HepG2 (cell line): ENCODE measurements at regions not wholly inside any gene's neighbourhood (a gene's known extent, or its start where the extent isn't known, plus 50 kb on each side); places are given as distances from the start of the nearest gene placed in this dataset.

Experiments
- FOXJ3 ChIP-seq: sonication (generic); formaldehyde crosslinking; IDR thresholded peaks from 2 replicates; pipeline ENCODE4 v1.4.0; 2020; ENCODE audit warnings: missing genetic modification reagents, mild to moderate bottlenecking, borderline replicate concordance
- FOXK2 ChIP-seq: fragments of 450-650 bp; IDR thresholded peaks from 2 replicates; pipeline ENCODE4 v1.6.1; 2016
- GLI4 ChIP-seq: sonication (generic); formaldehyde crosslinking; IDR thresholded peaks from 2 replicates; pipeline ENCODE4 v1.5.1; 2020; ENCODE audit warnings: missing genetic modification reagents, mild to moderate bottlenecking, moderate library complexity, borderline replicate concordance
- NFIC ChIP-seq: IDR thresholded peaks from 2 replicates; pipeline ENCODE4 v1.6.1; 2012; ENCODE audit warnings: mild to moderate bottlenecking, low read length, inconsistent platforms
- PATZ1 ChIP-seq: sonication (generic); formaldehyde crosslinking; IDR thresholded peaks from 2 replicates; pipeline ENCODE4 v1.4.0; 2020; ENCODE audit warnings: missing genetic modification reagents
- POLR2A ChIP-seq, 2 experiments: IDR thresholded peaks; 2 replicates each; pipeline ENCODE4 v1.6.1; 2011; ENCODE audit warnings: low read depth in 2 of 2, low read length in 2 of 2, mild to moderate bottlenecking in 1 of 2, moderate library complexity in 1 of 2; ENCODE audit not compliant: insufficient read depth in 1 of 2
- POLR2AphosphoS5 ChIP-seq: IDR thresholded peaks from 2 replicates; pipeline ENCODE4 v1.6.1; 2012; ENCODE audit warnings: low read depth, low read length
- PRMT3 ChIP-seq: sonication (generic); formaldehyde crosslinking; IDR thresholded peaks from 2 replicates; pipeline ENCODE4 v1.8.1; 2022; ENCODE audit warnings: low read depth, mild to moderate bottlenecking, moderate library complexity, missing genetic modification reagents, borderline replicate concordance
- REST ChIP-seq, 2 experiments: IDR thresholded peaks; 2 replicates each; pipeline ENCODE4 v1.6.1; 2011 to 2012; ENCODE audit warnings: low read length in 2 of 2, borderline replicate concordance in 1 of 2, low read depth in 1 of 2, mild to moderate bottlenecking in 1 of 2, moderate library complexity in 1 of 2
- SMAD3 ChIP-seq: sonication (generic); formaldehyde crosslinking; IDR thresholded peaks from 2 replicates; pipeline ENCODE4 v1.4.0; 2020; ENCODE audit warnings: missing genetic modification reagents
- TBL1XR1 ChIP-seq: fragments of 150-350 bp; IDR thresholded peaks from 2 replicates; pipeline ENCODE4 v1.6.1; 2014; ENCODE audit warnings: borderline replicate concordance, low read length; ENCODE audit not compliant: partially characterized antibody
- USF2 ChIP-seq, 2 experiments: sonication (generic) in 1 of 2; formaldehyde crosslinking in 1 of 2; IDR thresholded peaks; 2 replicates each; pipeline versions ENCODE4 v1.5.1 to v1.6.1; 2011 to 2020; ENCODE audit warnings: borderline replicate concordance in 1 of 2, low read depth in 1 of 2, low read length in 1 of 2, mild to moderate bottlenecking in 1 of 2, missing genetic modification reagents in 1 of 2, moderate library complexity in 1 of 2
- ZNF768 ChIP-seq: sonication (generic); formaldehyde crosslinking; IDR thresholded peaks from 2 replicates; pipeline ENCODE4 v1.4.0; 2020; ENCODE audit warnings: missing genetic modification reagents

- no peak for TF ChIP-seq PATZ1 (CRISPR knock-in tag)
- no peak for TF ChIP-seq FOXK2
- no peak for TF ChIP-seq TBL1XR1
- no peak for TF ChIP-seq ZNF768 (CRISPR knock-in tag)
- TF ChIP-seq REST (IDR thresholded peaks at IDR 0.05; ENCODE audit: borderline replicate concordance in 1 of 2, low read depth in 1 of 2, low read length in 2 of 2) = no peak
- no peak for TF ChIP-seq NFIC
- no peak for TF ChIP-seq GLI4 (CRISPR knock-in tag)
- no peak for TF ChIP-seq POLR2AphosphoS5
- no peak for TF ChIP-seq SMAD3
- no peak for TF ChIP-seq POLR2A (IDR thresholded peaks at IDR 0.05; ENCODE audit: insufficient read depth in 1 of 2, low read depth in 2 of 2, low read length in 2 of 2)
- no peak for TF ChIP-seq USF2 (IDR thresholded peaks at IDR 0.05; ENCODE audit: low read depth, low read length)
- TF ChIP-seq USF2 (CRISPR knock-in tag; IDR thresholded peaks at IDR 0.05; ENCODE audit: borderline replicate concordance) = no peak
- no peak for TF ChIP-seq PRMT3
- TF ChIP-seq FOXJ3 (CRISPR knock-in tag) = no peak
Measured at GRCh38 chr10:33414841-33415240, 80.4 kb upstream of the NRP1 start.
